Prostate gland (tissue), 2 donors: ENCODE measurements at regions not wholly inside any gene's neighbourhood (a gene's known extent, or its start where the extent isn't known, plus 50 kb on each side); places are given as distances from the start of the nearest gene placed in this dataset.

ENCODE experiments used
- CTCF ChIP-seq, 4 experiments: fragments of 200-600 bp in 2 of 4; fragments of 450-650 bp in 2 of 4; sonication (generic) in 2 of 4; IDR thresholded peaks; 1 replicate in 3 of 4; 2 replicates in 1 of 4; pipeline ENCODE4 v1.5.1; 2016 to 2019; ENCODE audit warnings: antibody characterized with exemption in 4 of 4, mild to moderate bottlenecking in 2 of 4, moderate library complexity in 2 of 4
- POLR2A ChIP-seq: fragments of 450-650 bp; IDR thresholded peaks from one replicate; pipeline ENCODE4 v1.6.1; 2016; ENCODE audit warnings: antibody characterized with exemption, mild to moderate bottlenecking

DNA sequence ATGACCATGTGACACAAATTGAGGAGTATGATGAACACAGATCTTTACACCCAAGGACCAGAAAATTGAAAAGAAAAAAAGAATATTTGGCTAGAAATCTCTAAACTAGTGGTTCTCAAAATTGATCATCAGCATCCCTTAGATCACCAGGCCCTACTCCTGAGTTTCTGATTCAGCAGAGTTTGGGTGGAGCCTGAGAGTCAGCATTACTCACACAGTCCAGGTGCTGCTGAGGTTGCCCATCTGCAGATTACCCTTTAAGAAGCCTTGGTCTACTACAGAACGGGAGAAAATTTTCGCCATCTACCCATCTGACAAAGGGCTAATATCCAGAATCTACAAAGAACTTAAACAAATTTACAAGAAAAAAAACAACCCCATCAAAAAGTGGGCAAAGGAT is 182.8 kb downstream of the MOSPD2 start:
- TF ChIP-seq POLR2A (no peak), CTCF (IDR thresholded peaks at IDR 0.05) (no peak)
